Esophagus squamous epithelium (tissue), 4 donors: ENCODE measurements at regions not wholly inside any gene's neighbourhood (a gene's known extent, or its start where the extent isn't known, plus 50 kb on each side); places are given as distances from the start of the nearest gene placed in this dataset.

Experiments
- CTCF ChIP-seq, 6 experiments: fragments of 450-650 bp in 4 of 6; fragments of 200-600 bp in 2 of 6; sonication (generic) in 2 of 6; IDR thresholded peaks; one replicate each; pipeline ENCODE4 v1.5.1; 2016 to 2019; ENCODE audit warnings: antibody characterized with exemption in 6 of 6, mild to moderate bottlenecking in 4 of 6, moderate library complexity in 4 of 6
- POLR2A ChIP-seq, 4 donors: fragments of 450-650 bp; IDR thresholded peaks; one replicate each; pipeline ENCODE4 v1.6.1; 2017; ENCODE audit warnings: antibody characterized with exemption in 4 of 4, mild to moderate bottlenecking in 4 of 4, moderate library complexity in 3 of 4

- TF ChIP-seq CTCF (IDR thresholded peaks at IDR 0.05): no peak
- TF ChIP-seq POLR2A (IDR thresholded peaks at IDR 0.05): no peak
These were observed 140.4 kb downstream of the MTHFS start for GRCh38 chr15:79756365-79756764.
